ENCODE measurements at regions not wholly inside any gene's neighbourhood (a gene's known extent, or its start where the extent isn't known, plus 50 kb on each side); places are given as distances from the start of the nearest gene placed in this dataset.
A peak's percentile ranks its signal among the peaks of the same experiment; 100 is the strongest.

- no peak overlapping the region for H3K4me3 Mint-ChIP-seq
- H3K9me3 Mint-ChIP-seq = no peaks in the 10 kb centered on the region
- H3K27me3 Mint-ChIP-seq = no peaks in the 10 kb centered on the region
- intact Hi-C loops (cut with micrococcal nuclease) = no loop called here
- no peaks in the 10 kb centered on the region for H3K4me1 Mint-ChIP-seq
- no peaks in the 10 kb centered on the region for H3K36me3 Mint-ChIP-seq (ENCODE audit: low read depth)
- H3K27ac Mint-ChIP-seq = no peak overlapping the region
- DNase-seq = no peak
Observed at GRCh38 chr11:115007851-115008250, 329.5 kb downstream of the NXPE2 start.

DNA sequence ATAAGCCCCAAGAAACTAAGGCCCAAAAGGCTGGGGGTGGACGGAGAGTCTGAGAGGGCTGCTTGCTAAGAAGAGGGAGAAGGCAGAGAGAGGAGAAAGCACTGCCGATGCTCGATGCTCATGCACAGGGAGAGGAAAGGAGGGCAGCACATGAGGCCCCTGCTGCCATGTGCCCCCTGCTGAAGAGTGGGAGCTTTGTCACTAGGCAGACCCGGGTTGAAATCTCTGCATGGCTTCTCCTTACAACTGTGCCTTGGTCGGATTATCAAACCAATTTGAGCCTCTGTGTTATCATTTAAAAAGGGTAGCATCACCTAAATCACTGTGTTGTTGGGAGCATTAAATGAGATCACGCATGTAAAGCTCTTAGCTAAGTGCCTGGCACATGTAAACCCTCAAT is 330.5 kb downstream of the NXPE2 start:
- no peaks in the 10 kb centered on the region for H3K9me3 Mint-ChIP-seq
- no peak overlapping the region for H3K4me3 Mint-ChIP-seq
- intact Hi-C loops (cut with micrococcal nuclease) = no loop called here

DNA sequence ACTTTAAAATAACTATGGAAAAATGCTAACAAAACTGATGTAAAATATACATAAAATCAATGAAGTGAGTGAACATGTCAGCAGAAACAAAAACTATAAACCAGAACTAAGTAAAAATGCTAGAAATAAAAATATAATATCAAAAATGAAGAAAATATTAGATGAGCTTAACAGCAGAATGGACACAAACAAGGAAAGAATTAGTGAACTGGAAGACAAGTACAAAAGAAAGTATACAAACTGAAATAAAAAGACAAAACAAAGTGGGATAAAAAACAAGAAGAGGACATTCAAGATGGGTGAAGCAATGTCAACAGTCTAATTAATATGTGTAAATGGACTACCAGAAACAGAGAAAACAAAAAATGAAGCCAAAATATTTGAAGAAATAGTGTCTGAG is 339.2 kb downstream of the NXPE2 start:
- Mint-ChIP-seq H3K4me3 (no peak overlapping the region), H3K36me3 (ENCODE audit: low read depth) (no peaks in the 10 kb centered on the region), H3K9me3 (peaks cover 3% of the 10 kb centered on the region), H3K4me1 (no peaks in the 10 kb centered on the region), H3K27ac (no peak overlapping the region), H3K27me3 (no peaks in the 10 kb centered on the region)
- DNase-seq = no peak
- intact Hi-C loops (cut with micrococcal nuclease) = no loop called here

More for the DNA sequence above, 330.5 kb downstream of the NXPE2 start:
- Mint-ChIP-seq H3K36me3 (ENCODE audit: low read depth) (no peaks in the 10 kb centered on the region), H3K27me3 (no peaks in the 10 kb centered on the region), H3K27ac (no peak overlapping the region), H3K4me1 (no peaks in the 10 kb centered on the region)
- DNase-seq = no peak

GRCh38 chr11:115030166-115030565 is 351.8 kb downstream of the NXPE2 start:
- Mint-ChIP-seq H3K27ac (no peak overlapping the region), H3K36me3 (ENCODE audit: low read depth) (no peaks in the 10 kb centered on the region), H3K4me3 (no peak overlapping the region), H3K27me3 (no peaks in the 10 kb centered on the region), H3K4me1 (no peaks in the 10 kb centered on the region), H3K9me3 (no peaks in the 10 kb centered on the region)
- no peak for DNase-seq
- intact Hi-C loops (cut with micrococcal nuclease) = no loop called here

- Mint-ChIP-seq H3K9me3 (no peaks in the 10 kb centered on the region), H3K36me3 (ENCODE audit: low read depth) (no peaks in the 10 kb centered on the region), H3K4me1 (no peaks in the 10 kb centered on the region), H3K4me3 (no peak overlapping the region), H3K27me3 (no peaks in the 10 kb centered on the region), H3K27ac (no peak overlapping the region)
- no peak for DNase-seq
- intact Hi-C loops (cut with micrococcal nuclease) = no loop called here
Observed at GRCh38 chr11:115036406-115037180, 358.3 kb downstream of the NXPE2 start.

DNA sequence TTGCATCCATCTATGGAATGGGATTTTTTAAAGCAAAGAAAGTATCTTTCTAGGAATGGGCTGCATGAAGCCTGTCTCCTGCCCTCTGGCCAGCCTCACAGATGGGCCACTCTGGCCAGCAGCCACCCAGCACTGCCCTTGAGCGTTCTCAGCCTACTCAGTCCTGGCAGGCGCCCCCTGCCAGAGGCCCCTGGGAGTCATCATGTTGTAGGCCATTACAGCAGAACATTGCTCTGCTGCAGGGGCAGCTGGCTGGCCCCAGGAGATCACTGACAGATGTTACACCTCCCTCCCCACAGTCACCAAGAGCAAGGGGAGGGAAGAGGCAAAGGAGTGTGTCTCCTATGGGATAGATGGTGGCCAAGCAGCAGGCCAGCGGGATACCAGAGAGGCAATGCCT is 363.7 kb downstream of the NXPE2 start:
- peak; percentile 22 for DNase-seq
- Mint-ChIP-seq H3K27me3 (no peaks in the 10 kb centered on the region), H3K27ac (no peak overlapping the region), H3K36me3 (ENCODE audit: low read depth) (no peaks in the 10 kb centered on the region), H3K4me3 (no peak overlapping the region), H3K9me3 (no peaks in the 10 kb centered on the region), H3K4me1 (no peaks in the 10 kb centered on the region)
- intact Hi-C loops (cut with micrococcal nuclease) = no loop called here

DNA sequence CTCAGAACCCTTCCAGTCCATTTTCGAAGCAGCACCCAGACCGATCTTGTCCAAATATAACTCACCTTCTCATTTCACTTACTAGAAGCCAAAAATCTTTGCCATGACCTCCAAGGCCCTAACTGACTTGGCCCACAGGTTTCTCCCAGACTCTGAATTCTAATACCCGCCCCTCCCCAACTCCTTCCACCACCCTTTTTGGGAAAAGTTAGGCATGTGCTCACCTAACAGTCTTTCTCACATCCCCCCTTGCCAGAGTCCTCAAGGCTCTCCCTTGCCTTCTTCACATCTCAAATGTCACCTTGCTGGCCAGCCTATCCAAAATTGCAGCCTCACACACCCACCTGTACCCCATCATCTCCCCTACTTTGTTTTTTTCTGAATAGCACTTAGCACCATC is 369.3 kb downstream of the NXPE2 start:
- Mint-ChIP-seq H3K27ac (no peak overlapping the region), H3K27me3 (no peaks in the 10 kb centered on the region), H3K9me3 (no peaks in the 10 kb centered on the region), H3K4me1 (no peaks in the 10 kb centered on the region), H3K36me3 (ENCODE audit: low read depth) (no peaks in the 10 kb centered on the region), H3K4me3 (no peak overlapping the region)
- intact Hi-C loops (cut with micrococcal nuclease) = no loop called here
- DNase-seq = no peak

DNA sequence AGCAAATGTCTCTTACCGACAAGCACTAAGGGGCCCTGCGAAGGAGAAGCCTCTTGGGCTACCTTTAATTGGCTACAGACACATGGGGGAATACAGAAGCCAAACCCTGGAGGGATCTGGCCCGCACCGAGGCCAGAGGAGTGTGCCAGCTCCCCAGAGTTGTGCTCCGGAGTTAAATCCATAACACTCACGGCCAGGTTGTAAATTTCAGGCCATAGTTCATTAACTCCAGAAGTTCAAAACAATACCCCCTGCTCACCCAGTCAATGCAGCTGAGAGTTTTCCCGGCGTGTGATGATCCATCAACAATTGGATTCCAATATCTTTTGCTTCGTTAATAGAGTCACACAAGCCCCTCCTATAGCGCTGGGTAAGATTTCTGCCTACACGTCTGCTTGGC is 371.5 kb downstream of the NXPE2 start:
- H3K36me3 Mint-ChIP-seq (ENCODE audit: low read depth) = no peaks in the 10 kb centered on the region
- H3K27ac Mint-ChIP-seq = no peak overlapping the region
- no peaks in the 10 kb centered on the region for H3K27me3 Mint-ChIP-seq
- H3K9me3 Mint-ChIP-seq = no peaks in the 10 kb centered on the region
- H3K4me1 Mint-ChIP-seq = no peaks in the 10 kb centered on the region
- no peak overlapping the region for H3K4me3 Mint-ChIP-seq
- no peak for DNase-seq
- intact Hi-C loops (cut with micrococcal nuclease) = no loop called here

- no peaks in the 10 kb centered on the region for H3K27me3 Mint-ChIP-seq
- H3K9me3 Mint-ChIP-seq = peaks cover under 1% of the 10 kb centered on the region
- H3K27ac Mint-ChIP-seq = no peak overlapping the region
- intact Hi-C loops (cut with micrococcal nuclease) = no loop called here
- no peak for DNase-seq
- H3K36me3 Mint-ChIP-seq (ENCODE audit: low read depth) = no peaks in the 10 kb centered on the region
- no peak overlapping the region for H3K4me3 Mint-ChIP-seq
- no peaks in the 10 kb centered on the region for H3K4me1 Mint-ChIP-seq
Observed at GRCh38 chr11:115050756-115051155, 372.4 kb downstream of the NXPE2 start.

DNA sequence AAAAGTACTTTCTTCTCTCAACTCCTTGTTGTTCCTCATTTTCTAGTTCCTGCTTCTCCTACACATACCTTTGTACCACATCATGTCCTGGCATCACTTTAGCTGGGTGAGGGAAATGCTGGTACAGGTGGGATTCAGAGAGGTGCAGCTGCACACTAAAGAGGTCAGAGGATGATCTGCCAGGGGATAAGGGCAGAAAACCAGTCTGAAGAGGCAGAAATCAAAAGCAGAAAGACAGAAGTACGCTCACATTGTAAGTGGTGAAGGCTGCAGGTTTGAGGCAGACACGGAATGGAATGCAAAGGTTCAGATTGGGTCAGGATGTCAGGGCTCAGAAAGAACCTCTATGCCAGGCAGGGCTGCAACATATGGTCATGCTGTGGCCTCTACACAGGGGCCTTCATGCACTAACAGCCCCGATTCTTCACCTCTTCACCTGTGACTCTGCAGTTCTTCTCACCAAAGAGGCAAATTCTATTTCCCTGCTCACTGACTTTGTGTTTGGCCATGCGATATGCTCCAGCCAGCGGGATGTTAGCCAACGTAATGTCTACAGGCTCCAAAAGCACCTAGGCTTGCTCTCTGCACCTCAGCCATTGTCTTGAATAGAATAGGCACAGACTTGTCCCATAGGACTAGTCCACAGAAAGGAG is 373.7 kb downstream of the NXPE2 start:
- Mint-ChIP-seq H3K27me3 (no peaks in the 10 kb centered on the region), H3K36me3 (ENCODE audit: low read depth) (no peaks in the 10 kb centered on the region), H3K4me1 (no peaks in the 10 kb centered on the region), H3K27ac (no peak overlapping the region), H3K4me3 (no peak overlapping the region), H3K9me3 (peaks cover 11% of the 10 kb centered on the region)
- no peak for DNase-seq
- intact Hi-C loops (cut with micrococcal nuclease) = no loop called here

DNA sequence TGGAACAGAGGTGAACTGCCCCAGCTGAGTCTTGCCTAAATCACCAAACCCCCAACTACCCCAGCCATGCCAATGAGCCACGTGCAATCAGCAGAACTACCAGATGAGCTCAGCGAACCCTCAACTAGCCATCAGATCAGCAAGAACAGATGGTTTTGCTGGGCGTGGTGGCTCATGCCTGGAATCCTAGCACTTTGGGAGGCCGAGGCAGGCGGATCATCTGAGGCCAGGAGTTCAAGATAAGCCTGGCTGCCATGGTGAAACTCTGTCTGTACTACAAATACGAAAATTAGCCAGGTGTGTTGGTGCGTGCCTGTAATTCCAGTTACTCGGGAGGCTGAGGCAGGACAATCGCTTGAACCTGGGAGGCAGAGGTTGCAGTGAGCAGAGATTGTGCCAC is 374.3 kb downstream of the NXPE2 start:
- peaks cover 11% of the 10 kb centered on the region for H3K9me3 Mint-ChIP-seq
- no peak for DNase-seq
- H3K27me3 Mint-ChIP-seq = no peaks in the 10 kb centered on the region
- intact Hi-C loops (cut with micrococcal nuclease) = no loop called here
- H3K4me3 Mint-ChIP-seq = no peak overlapping the region
- H3K4me1 Mint-ChIP-seq = no peaks in the 10 kb centered on the region
- H3K27ac Mint-ChIP-seq = no peak overlapping the region
- no peaks in the 10 kb centered on the region for H3K36me3 Mint-ChIP-seq (ENCODE audit: low read depth)

GRCh38 chr11:115054570-115055538 is 376.5 kb downstream of the NXPE2 start:
- Mint-ChIP-seq H3K27me3 (no peaks in the 10 kb centered on the region), H3K4me1 (no peaks in the 10 kb centered on the region), H3K4me3 (no peak overlapping the region), H3K36me3 (ENCODE audit: low read depth) (no peaks in the 10 kb centered on the region), H3K27ac (no peak overlapping the region), H3K9me3 (peaks cover 11% of the 10 kb centered on the region)
- intact Hi-C loops (cut with micrococcal nuclease) = no loop called here
- DNase-seq = no peak

- peaks cover 11% of the 10 kb centered on the region for H3K9me3 Mint-ChIP-seq
- H3K4me1 Mint-ChIP-seq = no peaks in the 10 kb centered on the region
- no peaks in the 10 kb centered on the region for H3K36me3 Mint-ChIP-seq (ENCODE audit: low read depth)
- no peak overlapping the region for H3K27ac Mint-ChIP-seq
- DNase-seq = no peak
- intact Hi-C loops (cut with micrococcal nuclease) = no loop called here
- no peaks in the 10 kb centered on the region for H3K27me3 Mint-ChIP-seq
- H3K4me3 Mint-ChIP-seq = no peak overlapping the region
Observed at GRCh38 chr11:115056514-115056913, 378.2 kb downstream of the NXPE2 start.

GRCh38 chr11:115060840-115061239 is 382.5 kb downstream of the NXPE2 start:
- no peak for DNase-seq
- H3K9me3 Mint-ChIP-seq = peaks cover 10% of the 10 kb centered on the region
- intact Hi-C loops (cut with micrococcal nuclease) = no loop called here
- no peak overlapping the region for H3K27ac Mint-ChIP-seq
- H3K36me3 Mint-ChIP-seq (ENCODE audit: low read depth) = no peaks in the 10 kb centered on the region
- no peaks in the 10 kb centered on the region for H3K4me1 Mint-ChIP-seq
- H3K4me3 Mint-ChIP-seq = no peak overlapping the region
- H3K27me3 Mint-ChIP-seq = no peaks in the 10 kb centered on the region

Data from activated CD4-positive, alpha-beta T cell treated with anti-CD3 and anti-CD28 coated beads, Interleukin-2, amount 10 ng/mL, durations not matched to agents 24 days and 14 days (primary cell).